ENCODE measurements at regions not wholly inside any gene's neighbourhood (a gene's known extent, or its start where the extent isn't known, plus 50 kb on each side); places are given as distances from the start of the nearest gene placed in this dataset.

DNA sequence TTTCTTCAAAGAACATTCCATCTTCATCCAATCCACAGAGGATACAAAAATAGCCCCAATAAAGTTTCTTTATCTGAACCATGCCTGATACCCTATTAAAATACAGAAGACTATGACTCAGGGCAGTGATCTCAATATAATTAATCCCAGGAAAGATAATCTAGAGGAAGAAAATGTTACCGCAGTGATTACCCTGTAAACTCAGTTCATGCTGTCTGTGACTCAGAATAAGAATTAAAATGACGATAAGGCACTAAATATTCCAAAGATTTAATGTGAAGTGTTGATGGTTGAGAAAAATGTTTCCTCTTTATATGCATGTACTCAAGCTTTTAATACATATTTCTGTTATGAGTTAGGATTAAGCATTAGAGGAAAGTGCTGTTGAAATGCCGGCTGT is 88.6 kb upstream of the LYPLAL1 start:
- POLR2A ChIA-PET: no interaction called here

DNA sequence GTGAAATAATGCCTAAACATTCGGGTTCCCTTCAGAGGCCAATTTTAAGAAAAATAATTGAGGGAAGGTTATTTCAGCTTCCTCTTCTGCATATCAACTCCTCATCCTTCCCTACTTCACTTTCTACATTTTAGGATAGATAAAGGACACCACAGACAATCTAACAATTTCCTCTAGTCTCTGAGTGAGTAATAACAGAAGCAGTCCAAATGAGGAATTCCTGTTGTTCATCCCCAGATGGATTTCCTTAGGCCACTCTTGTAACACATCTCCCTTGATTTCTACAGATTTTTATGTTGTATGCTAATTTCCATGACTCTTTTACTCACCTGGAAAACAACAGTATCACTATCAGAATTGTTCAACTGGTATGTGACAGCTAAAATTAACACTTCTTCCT is 87.7 kb upstream of the LYPLAL1 start:
- ChIA-PET POLR2A (no interaction called here), RAD21 (ENCODE audit: low non-redundant PET in 1 of 2, low total read pairs in 2 of 2, uncharacterized antibody in 2 of 2, unreplicated experiment in 2 of 2) (no interaction called here), CTCF (no interaction called here)
- no peak for TF ChIP-seq POLR2AphosphoS5 (IDR thresholded peaks at IDR 0.05; ENCODE audit: low read depth, low read length)
- TF ChIP-seq, protein P1, sequence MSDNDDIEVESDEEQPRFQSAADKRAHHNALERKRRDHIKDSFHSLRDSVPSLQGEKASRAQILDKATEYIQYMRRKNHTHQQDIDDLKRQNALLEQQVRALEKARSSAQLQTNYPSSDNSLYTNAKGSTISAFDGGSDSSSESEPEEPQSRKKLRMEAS (IDR thresholded peaks at IDR 0.05): no peak
- TF ChIP-seq ELF1 (IDR thresholded peaks at IDR 0.05; ENCODE audit: borderline replicate concordance, low read depth): no peak
- no peak for TF ChIP-seq SIN3A (IDR thresholded peaks at IDR 0.05; ENCODE audit: low read depth)
- TF ChIP-seq, protein P2, sequence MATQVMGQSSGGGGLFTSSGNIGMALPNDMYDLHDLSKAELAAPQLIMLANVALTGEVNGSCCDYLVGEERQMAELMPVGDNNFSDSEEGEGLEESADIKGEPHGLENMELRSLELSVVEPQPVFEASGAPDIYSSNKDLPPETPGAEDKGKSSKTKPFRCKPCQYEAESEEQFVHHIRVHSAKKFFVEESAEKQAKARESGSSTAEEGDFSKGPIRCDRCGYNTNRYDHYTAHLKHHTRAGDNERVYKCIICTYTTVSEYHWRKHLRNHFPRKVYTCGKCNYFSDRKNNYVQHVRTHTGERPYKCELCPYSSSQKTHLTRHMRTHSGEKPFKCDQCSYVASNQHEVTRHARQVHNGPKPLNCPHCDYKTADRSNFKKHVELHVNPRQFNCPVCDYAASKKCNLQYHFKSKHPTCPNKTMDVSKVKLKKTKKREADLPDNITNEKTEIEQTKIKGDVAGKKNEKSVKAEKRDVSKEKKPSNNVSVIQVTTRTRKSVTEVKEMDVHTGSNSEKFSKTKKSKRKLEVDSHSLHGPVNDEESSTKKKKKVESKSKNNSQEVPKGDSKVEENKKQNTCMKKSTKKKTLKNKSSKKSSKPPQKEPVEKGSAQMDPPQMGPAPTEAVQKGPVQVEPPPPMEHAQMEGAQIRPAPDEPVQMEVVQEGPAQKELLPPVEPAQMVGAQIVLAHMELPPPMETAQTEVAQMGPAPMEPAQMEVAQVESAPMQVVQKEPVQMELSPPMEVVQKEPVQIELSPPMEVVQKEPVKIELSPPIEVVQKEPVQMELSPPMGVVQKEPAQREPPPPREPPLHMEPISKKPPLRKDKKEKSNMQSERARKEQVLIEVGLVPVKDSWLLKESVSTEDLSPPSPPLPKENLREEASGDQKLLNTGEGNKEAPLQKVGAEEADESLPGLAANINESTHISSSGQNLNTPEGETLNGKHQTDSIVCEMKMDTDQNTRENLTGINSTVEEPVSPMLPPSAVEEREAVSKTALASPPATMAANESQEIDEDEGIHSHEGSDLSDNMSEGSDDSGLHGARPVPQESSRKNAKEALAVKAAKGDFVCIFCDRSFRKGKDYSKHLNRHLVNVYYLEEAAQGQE (IDR thresholded peaks at IDR 0.05; ENCODE audit: low read depth): no peak
- no TSS peak for BruUV-seq (replicated peaks)
- no peaks in the 10 kb centered on the region for H3K9me2 ChIP-seq (ENCODE audit: insufficient read depth)
- H3K4me3 ChIP-seq (replicated peaks in 1 of 2; ENCODE audit: low read depth in 1 of 2, low read length in 2 of 2): no peak overlapping the region
- H3K9me3 ChIP-seq (ENCODE audit: control insufficient read depth in 1 of 2, insufficient read depth in 1 of 2, low read depth in 1 of 2, low read length in 2 of 2): no peaks in the 10 kb centered on the region
- H2AFZ ChIP-seq (ENCODE audit: low read depth, low read length, poor library complexity, severe bottlenecking): no peak overlapping the region
- peaks cover 0 to 6% of the 10 kb centered on the region in 2 experiments; a peak in 1 of 4 replicates for H3K4me1 ChIP-seq (ENCODE audit: control insufficient read depth in 1 of 2, insufficient read depth in 2 of 2, low read length in 2 of 2)
- no peaks in the 10 kb centered on the region for H4K20me1 ChIP-seq (ENCODE audit: insufficient read depth)
- intact Hi-C loops (cut with micrococcal nuclease): no loop called here
- H3K4me2 ChIP-seq (ENCODE audit: low read length): no peak overlapping the region
- H3K27me3 ChIP-seq (ENCODE audit: insufficient read depth, low read length): no peaks in the 10 kb centered on the region
- no peak for ATAC-seq
- H3K36me3 ChIP-seq (ENCODE audit: control insufficient read depth in 1 of 2, insufficient read depth in 2 of 2, low read length in 2 of 2): no peaks in the 10 kb centered on the region
- DNase-seq (ENCODE audit: low read depth, low spot score): no peak
- H3K9ac ChIP-seq (ENCODE audit: low read length): no peak overlapping the region
- H3K27ac ChIP-seq (ENCODE audit: low read depth, low read length): no peak overlapping the region
- no peaks in the 10 kb centered on the region for H3K79me2 ChIP-seq (ENCODE audit: insufficient read depth, low read length)

More for the DNA sequence above, 88.6 kb upstream of the LYPLAL1 start:
- DNase-seq (ENCODE audit: low read depth, low spot score): no peak
- no peaks in the 10 kb centered on the region for H3K9me2 ChIP-seq (ENCODE audit: insufficient read depth)
- H3K27ac ChIP-seq (ENCODE audit: low read depth, low read length): no peak overlapping the region
- H3K36me3 ChIP-seq (ENCODE audit: control insufficient read depth in 1 of 2, insufficient read depth in 2 of 2, low read length in 2 of 2): no peaks in the 10 kb centered on the region
- TF ChIP-seq SIN3A (IDR thresholded peaks at IDR 0.05; ENCODE audit: low read depth): no peak
- no peak for TF ChIP-seq SP1 (IDR thresholded peaks at IDR 0.05; ENCODE audit: low read depth)
- TF ChIP-seq, protein P3, sequence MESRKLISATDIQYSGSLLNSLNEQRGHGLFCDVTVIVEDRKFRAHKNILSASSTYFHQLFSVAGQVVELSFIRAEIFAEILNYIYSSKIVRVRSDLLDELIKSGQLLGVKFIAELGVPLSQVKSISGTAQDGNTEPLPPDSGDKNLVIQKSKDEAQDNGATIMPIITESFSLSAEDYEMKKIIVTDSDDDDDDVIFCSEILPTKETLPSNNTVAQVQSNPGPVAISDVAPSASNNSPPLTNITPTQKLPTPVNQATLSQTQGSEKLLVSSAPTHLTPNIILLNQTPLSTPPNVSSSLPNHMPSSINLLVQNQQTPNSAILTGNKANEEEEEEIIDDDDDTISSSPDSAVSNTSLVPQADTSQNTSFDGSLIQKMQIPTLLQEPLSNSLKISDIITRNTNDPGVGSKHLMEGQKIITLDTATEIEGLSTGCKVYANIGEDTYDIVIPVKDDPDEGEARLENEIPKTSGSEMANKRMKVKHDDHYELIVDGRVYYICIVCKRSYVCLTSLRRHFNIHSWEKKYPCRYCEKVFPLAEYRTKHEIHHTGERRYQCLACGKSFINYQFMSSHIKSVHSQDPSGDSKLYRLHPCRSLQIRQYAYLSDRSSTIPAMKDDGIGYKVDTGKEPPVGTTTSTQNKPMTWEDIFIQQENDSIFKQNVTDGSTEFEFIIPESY (IDR thresholded peaks at IDR 0.05; ENCODE audit: extremely low read depth, insufficient replicate concordance, low read length): no peak
- no peaks in the 10 kb centered on the region for H3K79me2 ChIP-seq (ENCODE audit: insufficient read depth, low read length)
- no peak overlapping the region for H3K9ac ChIP-seq (ENCODE audit: low read length)
- ChIA-PET RAD21 (ENCODE audit: low non-redundant PET in 1 of 2, low total read pairs in 2 of 2, uncharacterized antibody in 2 of 2, unreplicated experiment in 2 of 2) (no interaction called here), CTCF (no interaction called here)
- peaks cover 0 to 6% of the 10 kb centered on the region in 2 experiments; a peak in 1 of 4 replicates for H3K4me1 ChIP-seq (ENCODE audit: control insufficient read depth in 1 of 2, insufficient read depth in 2 of 2, low read length in 2 of 2)
- H3K4me3 ChIP-seq (replicated peaks in 1 of 2; ENCODE audit: low read depth in 1 of 2, low read length in 2 of 2): no peak overlapping the region
- no peaks in the 10 kb centered on the region for H3K27me3 ChIP-seq (ENCODE audit: insufficient read depth, low read length)
- H2AFZ ChIP-seq (ENCODE audit: low read depth, low read length, poor library complexity, severe bottlenecking): no peak overlapping the region
- intact Hi-C loops (cut with micrococcal nuclease): no loop called here
- no TSS peak for BruUV-seq (replicated peaks)
- no peak overlapping the region for H3K4me2 ChIP-seq (ENCODE audit: low read length)
- no peaks in the 10 kb centered on the region for H3K9me3 ChIP-seq (ENCODE audit: control insufficient read depth in 1 of 2, insufficient read depth in 1 of 2, low read depth in 1 of 2, low read length in 2 of 2)
- H4K20me1 ChIP-seq (ENCODE audit: insufficient read depth): no peaks in the 10 kb centered on the region
- no peak for ATAC-seq
